ENCODE measurements at regions not wholly inside any gene's neighbourhood (a gene's known extent, or its start where the extent isn't known, plus 50 kb on each side); places are given as distances from the start of the nearest gene placed in this dataset.

DNA sequence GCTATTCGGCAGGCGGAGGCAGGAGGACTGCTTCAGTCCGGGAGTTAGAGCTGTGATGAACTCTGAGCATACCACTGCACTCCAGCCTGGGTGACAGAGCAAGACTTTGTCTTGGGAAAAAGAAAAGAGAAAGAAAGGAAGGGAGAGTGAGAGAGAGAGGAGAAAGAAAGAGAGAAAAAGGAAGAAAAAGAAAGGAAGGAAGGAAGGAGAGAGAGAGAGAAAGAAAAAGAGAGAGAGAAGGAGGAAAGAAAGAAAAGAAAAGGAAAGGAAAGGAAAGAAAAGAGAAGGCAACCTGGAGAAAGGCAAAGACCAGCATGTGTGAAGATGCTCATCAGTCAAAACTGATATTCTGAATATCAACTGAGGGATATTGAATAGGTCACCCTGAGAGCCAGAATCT, 143.1 kb upstream of the SASH1 start:
- Histone ChIP-seq H2BK20ac (ENCODE audit: low read depth, low read length) (no peak overlapping the region), H3K18ac (ENCODE audit: low read depth, low read length) (no peak overlapping the region), H4K5ac (ENCODE audit: low read depth, low read length) (no peak overlapping the region), H3K4ac (ENCODE audit: low read depth, low read length) (no peak overlapping the region), H3K9me1 (ENCODE audit: insufficient read depth, low read length) (no peaks in the 10 kb centered on the region; the same call in 1 of the 2 replicates), H3K4me3 (ENCODE audit: insufficient read depth, low read depth, low read length) (no peak overlapping the region), H2AK9ac (replicated peaks; ENCODE audit: low read depth, low read length, poor library complexity) (no peak overlapping the region), H2AK5ac (ENCODE audit: low read depth, low read length) (no peak overlapping the region), H3K14ac (replicated peaks; ENCODE audit: low read depth, low read length) (no peak overlapping the region), H3K27me3 (ENCODE audit: control insufficient read depth, insufficient read depth, low read length) (peaks cover 5% of the 10 kb centered on the region; the same call in 1 of the 2 replicates), H4K91ac (ENCODE audit: insufficient read depth, low read depth, low read length) (no peak overlapping the region), H3K23ac (ENCODE audit: low read depth, low read length) (no peak overlapping the region), H4K8ac (ENCODE audit: low read depth in 2 of 2, low read length in 2 of 2) (no peak overlapping the region), H3K56ac (ENCODE audit: extremely low read depth, insufficient read depth, low read length) (no peak overlapping the region), H3K36me3 (ENCODE audit: control insufficient read depth, insufficient read depth, low read length) (no peaks in the 10 kb centered on the region), H2AFZ (replicated peaks; ENCODE audit: low read length, poor library complexity) (no peak overlapping the region), H2BK15ac (ENCODE audit: low read depth, low read length) (no peak overlapping the region), H3K9ac (ENCODE audit: low read depth, low read length) (no peak overlapping the region), H4K20me1 (ENCODE audit: insufficient read depth, low read length) (no peaks in the 10 kb centered on the region), H3K4me1 (ENCODE audit: control insufficient read depth, insufficient read depth, low read length) (peaks cover 9% of the 10 kb centered on the region), H2BK120ac (ENCODE audit: low read depth, low read length) (no peak overlapping the region), H3K4me2 (ENCODE audit: low read depth, low read length) (no peak overlapping the region), H3K9me3 (ENCODE audit: control insufficient read depth, insufficient read depth, low read length) (no peaks in the 10 kb centered on the region), H3K79me1 (ENCODE audit: low read depth in 1 of 2, low read length in 2 of 2) (no peaks in the 10 kb centered on the region), H3K27ac (ENCODE audit: insufficient read depth, low read length) (no peak overlapping the region), H2BK5ac (ENCODE audit: low read depth, low read length, poor library complexity, severe bottlenecking) (no peak overlapping the region)
- CTCF ChIA-PET: no interaction called here
- ATAC-seq (ENCODE audit: low read depth): no peak
- WGBS, 2 experiments (ENCODE audit: extremely low coverage in 2 of 2, insufficient read length in 1 of 2): 93% methylated on average over 3 of the region's 3 CpGs; no CpG with 5 or more reads in 1 of the 2 experiments
- dilution Hi-C loops (cut with HindIII; ENCODE audit: low sequenced_read_pairs, unreplicated experiment) (no loop called here), intact Hi-C loops (cut with micrococcal nuclease) (no loop called here), in situ Hi-C loops (cut with MboI; ENCODE audit: low sequenced_read_pairs) (no loop called here)
- TF ChIP-seq NFE2L2 (IDR thresholded peaks at IDR 0.05; ENCODE audit: low read depth, low read length): no peak
- no peak for TF ChIP-seq CTCF (conservative IDR thresholded peaks at IDR 0.05; ENCODE audit: low read depth, low read length)
- TF ChIP-seq CHD1 (IDR thresholded peaks at IDR 0.05; ENCODE audit: low read depth, low read length): no peak
- TF ChIP-seq MAFK (IDR thresholded peaks at IDR 0.05; ENCODE audit: low read depth, low read length): no peak
- no peak for TF ChIP-seq POLR2A (IDR thresholded peaks at IDR 0.05; ENCODE audit: low read depth, low read length)
- TF ChIP-seq MAZ (IDR thresholded peaks at IDR 0.05; ENCODE audit: borderline replicate concordance, low read depth, low read length): no peak
- TF ChIP-seq ELK1 (IDR thresholded peaks at IDR 0.05; ENCODE audit: borderline replicate concordance, low read depth, low read length): no peak
- TF ChIP-seq RAD21 (IDR thresholded peaks at IDR 0.05; ENCODE audit: low read length): no peak
- no peak for TF ChIP-seq SMC3 (IDR thresholded peaks at IDR 0.05; ENCODE audit: low read depth, low read length)
- POLR2A ChIA-PET (ENCODE audit: unreplicated experiment): no interaction called here
- DNase-seq: no peak
- no TSS peak for BruUV-seq (replicated peaks)

All from IMR-90 (cell line).